ENCODE measurements at regions not wholly inside any gene's neighbourhood (a gene's known extent, or its start where the extent isn't known, plus 50 kb on each side); places are given as distances from the start of the nearest gene placed in this dataset.

GRCh38 chr13:29696606-29697005 is 101.1 kb upstream of the SLC7A1 start:
- H3K9me3 ChIP-seq: no peaks in the 10 kb centered on the region
- H3K36me3 ChIP-seq: no peaks in the 10 kb centered on the region
- no peak for DNase-seq
- no peak overlapping the region for H3K4me3 ChIP-seq (replicated peaks in 1 of 3)
- intact Hi-C loops (cut with DNase I): no loop called here
- TF ChIP-seq POLR2A (IDR thresholded peaks at IDR 0.05) (no peak), CTCF (IDR thresholded peaks at IDR 0.05) (no peak)
- no peak overlapping the region for H3K27ac ChIP-seq
- H3K27me3 ChIP-seq: no peaks in the 10 kb centered on the region
- no peaks in the 10 kb centered on the region for H3K4me1 ChIP-seq

- H3K4me3 ChIP-seq (replicated peaks in 1 of 3): no peak overlapping the region
- 73 to 74% methylated on average over 13 of the region's 13 CpGs for WGBS, 2 donors
- H3K27ac ChIP-seq: no peak overlapping the region
- intact Hi-C loops (cut with DNase I): no loop called here
- H3K36me3 ChIP-seq: no peaks in the 10 kb centered on the region
- TF ChIP-seq POLR2A (IDR thresholded peaks at IDR 0.05): no peak
- no peaks in the 10 kb centered on the region for H3K4me1 ChIP-seq
- peak; percentile 81 to 83 for DNase-seq
- no peaks in the 10 kb centered on the region for H3K27me3 ChIP-seq
- no peaks in the 10 kb centered on the region for H3K9me3 ChIP-seq
These were observed 97.9 kb upstream of the SLC7A1 start for GRCh38 chr13:29693275-29693945.

- Histone ChIP-seq H3K4me1 (no peaks in the 10 kb centered on the region), H3K27me3 (no peaks in the 10 kb centered on the region)
- no peak for TF ChIP-seq CTCF (IDR thresholded peaks at IDR 0.05)
- no peak for TF ChIP-seq POLR2A (IDR thresholded peaks at IDR 0.05)
These were observed 94.1 kb upstream of the SLC7A1 start for GRCh38 chr13:29689548-29689947.

GRCh38 chr13:29688193-29688592 is 92.7 kb upstream of the SLC7A1 start:
- Histone ChIP-seq H3K27ac (no peak overlapping the region), H3K27me3 (no peaks in the 10 kb centered on the region), H3K36me3 (no peaks in the 10 kb centered on the region), H3K9me3 (no peaks in the 10 kb centered on the region), H3K4me3 (replicated peaks in 1 of 3) (no peak overlapping the region), H3K4me1 (no peaks in the 10 kb centered on the region)
- WGBS, 2 donors: 86 to 96% methylated on average over 3 of the region's 3 CpGs
- no peak for DNase-seq
- intact Hi-C loops (cut with DNase I): no loop called here
- TF ChIP-seq POLR2A (IDR thresholded peaks at IDR 0.05) (no peak), CTCF (IDR thresholded peaks at IDR 0.05) (no peak)

More at GRCh38 chr13:29689548-29689947, 94.1 kb upstream of the SLC7A1 start:
- Histone ChIP-seq H3K4me3 (replicated peaks in 1 of 3) (no peak overlapping the region), H3K36me3 (no peaks in the 10 kb centered on the region), H3K9me3 (no peaks in the 10 kb centered on the region), H3K27ac (no peak overlapping the region)
- intact Hi-C loops (cut with DNase I): no loop called here
- no peak for DNase-seq
- WGBS, 2 donors: 81 to 86% methylated on average over 3 of the region's 3 CpGs

GRCh38 chr13:29684441-29684840 is 89.0 kb upstream of the SLC7A1 start:
- no peak overlapping the region for H3K4me3 ChIP-seq (replicated peaks in 1 of 3)
- DNase-seq: no peak
- intact Hi-C loops (cut with DNase I): no loop called here
- no peak overlapping the region for H3K27ac ChIP-seq
- no peaks in the 10 kb centered on the region for H3K9me3 ChIP-seq
- TF ChIP-seq CTCF (IDR thresholded peaks at IDR 0.05): no peak
- TF ChIP-seq POLR2A (IDR thresholded peaks at IDR 0.05): no peak
- H3K27me3 ChIP-seq: no peaks in the 10 kb centered on the region
- no peaks in the 10 kb centered on the region for H3K4me1 ChIP-seq
- 68 to 93% methylated on average over 1 of the region's 1 CpG for WGBS, 2 donors
- H3K36me3 ChIP-seq: no peaks in the 10 kb centered on the region
